HG02759 (cell line): ENCODE measurements at regions not wholly inside any gene's neighbourhood (a gene's known extent, or its start where the extent isn't known, plus 50 kb on each side); places are given as distances from the start of the nearest gene placed in this dataset.

ENCODE experiments used
- ATAC-seq: cut with Tn5 transposase; IDR thresholded peaks from one replicate; pipeline ENCODE4 v1.9.1; 2021; ENCODE audit warnings: mild to moderate bottlenecking, moderate library complexity; ENCODE audit not compliant: unreplicated experiment

DNA sequence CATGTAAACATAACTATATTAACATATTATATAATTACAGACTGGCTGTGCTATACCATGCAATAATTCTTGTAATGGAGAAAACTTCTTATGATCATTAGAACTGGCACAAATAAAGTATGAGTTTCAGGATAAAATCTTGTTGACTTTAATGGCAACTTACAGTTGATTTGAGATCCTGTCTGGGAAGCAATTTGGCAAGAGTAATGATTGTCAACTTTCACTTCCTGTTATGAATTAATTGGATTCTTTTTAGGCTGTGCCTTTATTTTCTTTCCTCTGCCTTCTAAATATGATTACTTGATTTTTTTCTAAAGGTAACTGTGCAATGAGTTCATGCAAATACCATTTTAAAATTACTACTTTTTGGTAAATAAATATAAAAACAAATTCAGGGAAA is 158.1 kb upstream of the B3GAT2 start:
- no peak for ATAC-seq

GRCh38 chr6:71119560-71119959 is 162.7 kb upstream of the B3GAT2 start:
- no peak for ATAC-seq

DNA sequence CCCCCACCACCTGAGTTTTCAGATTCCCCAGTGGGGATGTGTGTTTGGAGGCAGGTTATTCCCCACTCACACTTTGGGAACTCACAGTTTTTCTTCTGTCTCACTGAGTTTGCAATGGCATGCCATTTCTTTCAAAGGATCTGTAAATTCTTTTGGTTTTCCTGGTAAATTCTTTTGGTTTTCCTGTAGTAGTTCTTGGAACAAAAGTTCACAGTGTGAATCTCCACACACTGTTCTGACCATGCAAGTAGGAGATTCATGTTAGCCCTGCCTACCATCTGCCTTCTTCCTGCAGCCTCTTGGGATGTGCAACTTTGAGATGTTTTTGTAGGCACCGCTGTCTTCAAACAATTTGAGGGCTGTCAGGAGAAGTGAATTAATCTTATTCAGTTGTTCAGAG is 165.6 kb upstream of the OGFRL1 start:
- ATAC-seq, result no peak

- no peak for ATAC-seq
These were observed 164.3 kb upstream of the OGFRL1 start for GRCh38 chr6:71124340-71124739.

GRCh38 chr6:71125216-71125615 is 163.4 kb upstream of the OGFRL1 start:
- ATAC-seq, result no peak

GRCh38 chr6:71126506-71126905 is 162.1 kb upstream of the OGFRL1 start:
- ATAC-seq, result no peak

GRCh38 chr6:71127374-71127773 is 161.2 kb upstream of the OGFRL1 start:
- ATAC-seq, result no peak

DNA sequence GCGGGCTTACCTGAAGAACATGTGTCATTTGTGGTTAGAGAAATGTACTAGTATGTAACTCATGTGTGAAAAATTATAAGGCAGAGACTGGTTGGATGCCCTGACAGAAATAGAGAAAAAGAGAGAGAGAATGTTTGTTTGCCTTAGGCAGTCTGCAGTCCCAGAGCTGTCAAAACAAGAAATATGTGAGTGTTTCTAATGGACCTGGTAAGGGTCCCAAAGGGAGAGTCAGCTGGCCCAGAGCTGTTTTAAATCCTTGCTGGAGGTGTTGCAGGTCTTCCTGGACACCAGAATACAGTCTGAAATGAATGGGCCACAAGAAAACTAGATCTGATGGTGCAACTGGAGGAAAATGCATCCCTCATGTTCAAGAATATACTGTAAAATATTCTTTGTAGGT is 158.3 kb upstream of the OGFRL1 start:
- no peak for ATAC-seq

DNA sequence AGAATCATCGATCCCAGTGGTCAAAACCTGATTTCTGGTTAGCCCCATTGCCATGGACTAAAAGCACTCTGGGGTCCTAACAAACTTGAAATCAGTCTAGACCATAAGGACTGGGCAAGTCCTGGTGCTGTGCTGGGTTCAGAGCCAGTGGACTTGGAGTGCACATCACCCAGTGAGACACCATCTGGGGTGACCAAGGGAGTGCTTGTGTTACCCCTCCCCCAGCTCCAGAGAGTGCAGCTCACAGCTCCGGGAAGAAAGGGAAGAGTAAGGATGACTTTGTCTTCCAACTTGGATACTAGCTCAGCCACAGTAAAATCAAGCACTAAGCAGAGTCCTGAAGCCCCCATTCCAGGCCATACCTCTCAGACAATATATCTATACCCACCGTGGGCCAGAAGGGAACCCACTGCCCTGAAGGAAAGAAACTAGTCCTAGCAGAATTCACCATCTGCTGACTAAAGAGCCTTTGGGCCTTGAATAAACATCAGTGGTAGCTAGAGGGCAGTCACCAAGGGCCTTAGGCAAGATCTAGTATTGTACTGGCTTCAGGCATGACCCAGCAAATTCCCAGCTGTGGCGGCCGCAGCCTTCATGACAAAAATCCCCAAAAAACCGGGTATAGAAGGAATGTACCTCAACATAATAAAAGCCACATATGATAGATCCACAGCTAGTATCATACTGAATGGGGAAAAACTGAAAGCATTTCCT is 153.5 kb upstream of the OGFRL1 start:
- ATAC-seq, result no peak

DNA sequence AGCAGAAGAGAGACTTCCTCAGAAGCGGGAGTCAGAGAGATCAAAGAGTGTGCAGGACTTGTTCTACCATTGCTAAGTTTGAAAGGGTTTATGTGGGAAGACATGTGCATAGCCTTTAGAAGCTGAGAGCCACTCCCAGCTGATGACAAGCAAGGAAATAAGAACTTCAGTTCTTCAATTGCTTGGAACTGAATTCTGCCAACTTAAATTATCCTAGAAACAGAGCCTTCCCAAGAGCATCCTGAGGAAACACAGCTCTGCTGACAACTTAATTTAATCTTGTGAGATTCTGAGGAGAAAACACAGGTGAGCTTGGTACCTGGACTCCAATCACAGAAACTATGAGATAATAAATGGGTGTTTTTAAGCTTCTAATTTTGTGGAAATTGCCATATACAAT is 150.6 kb upstream of the OGFRL1 start:
- ATAC-seq, result no peak

- ATAC-seq, result no peak
These were observed 150.2 kb upstream of the OGFRL1 start for GRCh38 chr6:71138376-71138775.

GRCh38 chr6:71139249-71139648 is 149.4 kb upstream of the OGFRL1 start:
- no peak for ATAC-seq

DNA sequence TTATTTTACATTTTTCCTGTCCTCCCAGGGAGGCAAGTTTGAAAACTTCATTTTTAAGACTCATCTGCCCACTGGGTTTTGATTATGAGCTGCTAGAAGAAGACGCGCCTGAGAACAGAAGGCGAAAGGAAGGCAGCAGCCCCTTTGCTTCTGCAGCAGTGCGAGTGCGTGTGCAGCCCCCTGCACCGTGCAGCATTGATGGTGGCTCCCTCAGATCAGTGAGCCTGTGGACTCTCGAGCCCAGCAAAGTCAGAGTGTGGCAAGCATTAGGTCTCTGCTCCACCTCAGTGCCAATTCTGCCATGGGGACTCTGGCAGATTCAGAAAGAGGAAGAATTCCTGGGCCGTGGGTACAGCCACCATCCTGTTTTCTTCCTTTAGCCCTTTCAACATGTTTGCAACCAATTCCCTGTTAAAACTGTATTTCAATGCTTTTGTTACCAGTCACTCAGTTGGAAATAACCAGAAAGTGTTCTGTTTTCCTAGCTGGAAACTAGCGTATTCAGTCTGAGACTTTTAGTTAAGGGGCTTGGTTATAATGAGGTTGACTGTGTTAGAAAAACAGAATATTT is 134.8 kb upstream of the OGFRL1 start:
- no peak for ATAC-seq

DNA sequence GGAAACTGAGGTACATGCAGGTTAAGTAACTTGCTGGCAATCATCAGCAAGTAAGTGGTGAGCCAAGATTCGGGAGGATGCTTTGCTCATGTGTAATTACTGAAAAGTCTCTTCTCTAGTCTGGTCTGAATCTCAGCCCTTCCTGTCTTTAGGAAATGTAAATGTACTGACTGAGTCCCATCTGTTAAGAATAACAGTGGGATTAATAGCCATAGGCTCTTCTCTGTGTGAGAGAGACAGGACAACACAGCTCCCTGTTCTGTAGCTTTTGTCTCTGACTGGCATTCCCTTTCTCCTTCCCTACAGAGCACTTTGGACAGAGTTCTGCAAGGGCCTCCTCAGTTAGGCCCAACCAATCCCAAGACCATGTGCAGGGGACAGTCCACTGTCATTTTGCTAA is 131.3 kb upstream of the OGFRL1 start:
- ATAC-seq, result no peak

- no peak for ATAC-seq
These were observed 123.7 kb upstream of the OGFRL1 start for GRCh38 chr6:71164890-71165289.

GRCh38 chr6:71168233-71168765 is 120.3 kb upstream of the OGFRL1 start:
- ATAC-seq, result no peak

DNA sequence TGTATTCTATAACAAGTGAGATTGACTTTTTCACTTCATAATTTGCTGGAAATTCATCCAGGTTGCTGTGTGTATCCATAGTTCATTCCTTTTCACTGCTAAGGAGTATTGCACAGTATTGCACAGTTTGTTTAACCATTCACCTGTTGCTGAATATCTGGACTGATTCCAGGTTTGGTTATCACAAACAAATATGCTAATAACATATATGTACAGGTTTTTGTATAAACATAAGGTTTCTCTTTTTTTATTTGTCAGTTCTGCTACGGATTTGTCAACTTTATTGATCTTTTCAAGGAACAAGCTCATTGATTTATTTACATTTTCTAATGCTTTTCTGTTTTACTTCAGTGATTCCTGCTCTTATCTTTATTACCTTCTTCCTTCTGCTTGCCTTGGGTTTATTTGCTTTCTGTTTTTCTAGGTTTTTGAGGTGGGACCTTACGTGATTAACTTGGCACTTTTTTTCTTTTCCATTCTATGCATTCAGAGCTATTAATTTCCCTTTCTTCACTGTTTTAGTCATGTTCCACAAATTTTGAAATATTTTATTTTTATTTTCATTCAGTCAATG is 117.0 kb upstream of the OGFRL1 start:
- no peak for ATAC-seq

- no peak for ATAC-seq
These were observed 109.2 kb upstream of the OGFRL1 start for GRCh38 chr6:71179249-71179885.

DNA sequence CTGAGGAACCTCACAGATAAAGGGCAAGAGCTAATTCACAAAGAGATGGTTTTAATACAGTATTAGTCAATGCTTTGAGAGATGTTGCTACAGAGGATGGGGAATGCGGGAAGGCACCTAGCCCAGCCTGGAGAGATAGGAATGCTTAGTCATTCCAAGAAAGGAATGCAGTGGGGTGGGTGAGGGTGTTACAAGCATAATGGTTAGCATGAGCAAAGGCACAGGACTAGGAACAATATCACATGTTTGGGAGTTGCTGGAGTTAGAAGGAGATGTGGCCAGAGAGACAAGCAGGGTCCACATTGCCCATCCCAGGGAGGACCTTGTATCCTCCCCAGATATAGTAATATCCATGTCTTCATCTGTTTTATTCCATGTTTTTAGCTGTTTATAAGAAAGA is 107.0 kb upstream of the OGFRL1 start:
- ATAC-seq, result no peak

GRCh38 chr6:71187141-71187540 is 101.5 kb upstream of the OGFRL1 start:
- ATAC-seq, result no peak

DNA sequence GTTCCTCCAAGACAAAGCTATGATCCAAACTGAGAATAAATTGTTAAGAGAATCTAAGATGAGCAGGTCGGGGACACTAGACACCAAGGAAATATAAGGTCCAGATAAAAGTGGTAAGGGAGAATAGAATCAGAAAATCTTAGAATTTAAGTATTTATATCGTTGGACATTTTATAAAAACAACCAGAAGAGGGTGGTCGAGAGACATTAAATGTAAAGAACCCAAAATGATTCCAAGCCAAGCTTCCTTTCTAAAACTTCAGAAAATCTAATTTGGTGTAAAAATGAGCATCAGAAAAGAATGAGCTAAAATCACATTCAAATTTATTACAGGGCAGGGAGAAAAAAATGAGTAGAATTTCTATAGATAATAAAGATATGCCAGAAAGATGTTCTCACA is 97.8 kb upstream of the OGFRL1 start:
- ATAC-seq, result no peak

GRCh38 chr6:71194724-71195123 is 93.9 kb upstream of the OGFRL1 start:
- no peak for ATAC-seq
